WERI-Rb-1 (cell line): ENCODE measurements at regions not wholly inside any gene's neighbourhood (a gene's known extent, or its start where the extent isn't known, plus 50 kb on each side); places are given as distances from the start of the nearest gene placed in this dataset.

Experiments
- DNase-seq: peaks from one replicate; pipeline ENCODE4 v3.0.0-alpha.2; 2020
- H3K27ac ChIP-seq: fragments of 250-450 bp; sonication (Bioruptor Pico); 2 replicates; pipeline ENCODE4 v1.5.1; 2020; ENCODE audit warnings: mild to moderate bottlenecking, moderate library complexity
- H3K27me3 ChIP-seq: fragments of 250-450 bp; sonication (Bioruptor Pico); 2 replicates; pipeline ENCODE4 v1.5.1; 2021; ENCODE audit warnings: mild to moderate bottlenecking, low read depth, moderate library complexity; ENCODE audit not compliant: insufficient read depth, severe bottlenecking
- H3K36me3 ChIP-seq: fragments of 250-450 bp; sonication (Bioruptor Pico); 2 replicates; pipeline ENCODE4 v1.5.1; 2020; ENCODE audit warnings: mild to moderate bottlenecking, moderate library complexity
- H3K4me3 ChIP-seq: 2 replicates; pipeline ENCODE4 v1.5.1; 2011; ENCODE audit warnings: low read depth, mild to moderate bottlenecking, control low read depth, low read length
- H3K9me3 ChIP-seq: fragments of 250-450 bp; sonication (Bioruptor Pico); 2 replicates; pipeline ENCODE4 v1.5.1; 2021; ENCODE audit warnings: mild to moderate bottlenecking, moderate library complexity; ENCODE audit not compliant: severe bottlenecking
- CTCF ChIP-seq: IDR thresholded peaks from 2 replicates; pipeline ENCODE4 v1.5.1; 2011; ENCODE audit warnings: low read depth, mild to moderate bottlenecking, control low read depth, inconsistent platforms, low read length

- H3K9me3 ChIP-seq: no peaks in the 10 kb centered on the region
- no peak overlapping the region for H3K4me3 ChIP-seq
- TF ChIP-seq CTCF: no peak
- H3K27me3 ChIP-seq: no peaks in the 10 kb centered on the region
- peaks cover 8% of the 10 kb centered on the region for H3K36me3 ChIP-seq
- no peak overlapping the region for H3K27ac ChIP-seq
- no peak for DNase-seq
Measured at GRCh38 chr9:546235-546634, 295.3 kb upstream of the DMRT1 start.

GRCh38 chr9:546797-547223 lies 294.7 kb upstream of the DMRT1 start:
- no peaks in the 10 kb centered on the region for H3K9me3 ChIP-seq
- DNase-seq: no peak
- H3K27ac ChIP-seq: no peak overlapping the region
- no peaks in the 10 kb centered on the region for H3K27me3 ChIP-seq
- H3K4me3 ChIP-seq: no peak overlapping the region
- peaks cover 6% of the 10 kb centered on the region for H3K36me3 ChIP-seq
- peak; percentile 46; the same call in 1 of the 2 replicates for TF ChIP-seq CTCF

- peaks cover 4% of the 10 kb centered on the region for H3K36me3 ChIP-seq
- no peak overlapping the region for H3K27ac ChIP-seq
- no peak overlapping the region for H3K4me3 ChIP-seq
- H3K27me3 ChIP-seq: no peaks in the 10 kb centered on the region
- DNase-seq: no peak
- no peak for TF ChIP-seq CTCF
- no peaks in the 10 kb centered on the region for H3K9me3 ChIP-seq
Measured at GRCh38 chr9:547314-547713, 294.2 kb upstream of the DMRT1 start.

GRCh38 chr9:549455-549997 lies 292.0 kb upstream of the DMRT1 start:
- no peak for TF ChIP-seq CTCF
- H3K4me3 ChIP-seq: no peak overlapping the region
- no peak overlapping the region for H3K27ac ChIP-seq
- no peak for DNase-seq
- H3K9me3 ChIP-seq: no peaks in the 10 kb centered on the region
- no peaks in the 10 kb centered on the region for H3K27me3 ChIP-seq
- peaks cover 16% of the 10 kb centered on the region for H3K36me3 ChIP-seq

GRCh38 chr9:550333-550732 lies 291.2 kb upstream of the DMRT1 start:
- DNase-seq: no peak
- Histone ChIP-seq H3K4me3 (no peak overlapping the region), H3K36me3 (peaks cover 22% of the 10 kb centered on the region), H3K27ac (no peak overlapping the region), H3K9me3 (no peaks in the 10 kb centered on the region), H3K27me3 (no peaks in the 10 kb centered on the region)
- no peak for TF ChIP-seq CTCF
